SK-N-SH (cell line): ENCODE measurements at regions not wholly inside any gene's neighbourhood (a gene's known extent, or its start where the extent isn't known, plus 50 kb on each side); places are given as distances from the start of the nearest gene placed in this dataset.

Experiments
- CTCF ChIP-seq: fragments of 200-600 bp; sonication (generic); IDR thresholded peaks from 2 replicates; pipeline ENCODE4 v1.6.1; 2017; ENCODE audit warnings: antibody characterized with exemption, mild to moderate bottlenecking, moderate library complexity
- EZH2phosphoT487 ChIP-seq: fragments of 200-600 bp; sonication (generic); IDR thresholded peaks from 2 replicates; pipeline ENCODE4 v1.6.1; 2017; ENCODE audit warnings: low read depth, mixed run types, mild to moderate bottlenecking, antibody characterized with exemption, moderate library complexity, borderline replicate concordance
- RAD21 ChIP-seq: IDR thresholded peaks from 2 replicates; pipeline ENCODE4 v1.6.1; 2012; ENCODE audit warnings: mild to moderate bottlenecking, low read length
- TAF1 ChIP-seq: IDR thresholded peaks from 2 replicates; pipeline ENCODE4 v1.6.1; 2012; ENCODE audit warnings: low read depth, mild to moderate bottlenecking, low read length, moderate library complexity, borderline replicate concordance

- TF ChIP-seq CTCF (no peak), EZH2phosphoT487 (no peak), TAF1 (no peak), RAD21 (no peak)
These were observed 1015.1 kb upstream of the EEF2KMT start for GRCh38 chr16:6112700-6113099.
